ENCODE measurements at regions not wholly inside any gene's neighbourhood (a gene's known extent, or its start where the extent isn't known, plus 50 kb on each side); places are given as distances from the start of the nearest gene placed in this dataset.
"Not testable (repeated sequence)": the region's sequence is repeated elsewhere in the genome, so short reads cannot be mapped to it uniquely, and the experiment has no call there.

DNA sequence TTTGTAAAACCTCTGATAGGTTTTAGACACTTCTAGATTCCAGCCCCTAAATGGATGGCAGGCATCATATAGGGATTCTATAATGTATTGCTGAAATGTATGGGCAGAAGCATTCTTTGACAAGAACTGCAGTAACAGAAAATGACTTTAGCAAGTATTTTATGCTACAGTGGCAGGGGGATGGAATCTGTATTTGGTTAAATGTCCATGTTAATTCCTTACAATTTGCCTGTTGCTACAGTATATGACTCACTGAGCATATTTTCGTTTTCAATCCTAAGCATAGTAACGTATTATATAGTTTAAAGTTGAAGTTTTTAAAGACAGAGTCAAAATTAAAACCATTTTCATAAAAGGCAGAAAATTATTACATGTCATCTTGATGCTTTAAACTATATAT is 150.1 kb downstream of the MEX3B start:
- Histone ChIP-seq H3K4me1 (ENCODE audit: insufficient read depth, low read length) (no peaks in the 10 kb centered on the region), H3K36me3 (ENCODE audit: insufficient read depth, low read depth, low read length) (no peaks in the 10 kb centered on the region), H3K9me3 (ENCODE audit: insufficient read depth, low read depth, low read length) (no peaks in the 10 kb centered on the region), H3K27ac (ENCODE audit: low read length) (no peak overlapping the region), H3K27me3 (ENCODE audit: insufficient read depth, low read length) (no peaks in the 10 kb centered on the region), H3K4me3 (ENCODE audit: low read length) (no peak overlapping the region), H3K9ac (ENCODE audit: low read depth, low read length) (no peak overlapping the region)

GRCh38 chr15:81894061-81894460 is 151.8 kb downstream of the MEX3B start:
- H3K27ac ChIP-seq (ENCODE audit: low read length): no peak overlapping the region
- no peaks in the 10 kb centered on the region for H3K27me3 ChIP-seq (ENCODE audit: insufficient read depth, low read length)
- H3K9ac ChIP-seq (ENCODE audit: low read depth, low read length): no peak overlapping the region
- peaks cover 5% of the 10 kb centered on the region; the same call in 1 of the 2 replicates for H3K4me1 ChIP-seq (ENCODE audit: insufficient read depth, low read length)
- no peaks in the 10 kb centered on the region for H3K36me3 ChIP-seq (ENCODE audit: insufficient read depth, low read depth, low read length)
- H3K4me3 ChIP-seq (ENCODE audit: low read length): no peak overlapping the region
- no peaks in the 10 kb centered on the region for H3K9me3 ChIP-seq (ENCODE audit: insufficient read depth, low read depth, low read length)

DNA sequence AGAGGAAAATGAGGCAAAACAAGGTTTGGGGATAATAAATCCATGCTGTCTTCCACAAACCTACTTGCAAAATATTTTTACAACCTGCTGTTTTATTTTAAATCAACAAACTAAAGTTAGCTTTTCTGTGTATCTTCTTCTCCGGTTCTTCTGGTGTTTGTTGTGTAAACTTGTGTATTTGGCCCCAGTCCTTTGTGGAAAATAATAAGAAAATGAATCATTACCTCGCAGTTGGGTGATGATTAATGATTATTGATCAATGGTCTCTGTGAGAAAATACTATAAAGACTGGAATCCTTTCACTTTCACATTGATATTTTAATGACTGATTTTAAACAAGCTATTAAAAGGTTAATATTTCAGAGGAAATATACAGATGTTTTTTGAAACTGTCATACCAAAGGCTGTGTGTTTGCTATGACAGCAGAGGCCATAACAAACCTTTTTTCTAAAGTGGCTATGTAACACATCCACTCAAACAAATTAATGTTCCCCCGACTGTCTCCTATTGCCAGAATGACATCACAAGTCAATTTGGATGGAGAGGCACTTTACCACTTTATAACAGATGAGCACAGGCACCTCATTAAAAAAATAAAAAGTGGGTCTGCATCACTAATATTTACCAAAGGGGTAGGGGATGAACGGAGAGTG is 152.5 kb downstream of the MEX3B start:
- H3K36me3 ChIP-seq (ENCODE audit: insufficient read depth, low read depth, low read length): no peaks in the 10 kb centered on the region
- H3K27ac ChIP-seq (ENCODE audit: low read length): no peak overlapping the region
- H3K9ac ChIP-seq (ENCODE audit: low read depth, low read length): no peak overlapping the region
- H3K9me3 ChIP-seq (ENCODE audit: insufficient read depth, low read depth, low read length): no peaks in the 10 kb centered on the region
- H3K4me3 ChIP-seq (ENCODE audit: low read length): no peak overlapping the region
- H3K27me3 ChIP-seq (ENCODE audit: insufficient read depth, low read length): no peaks in the 10 kb centered on the region
- peaks cover 5% of the 10 kb centered on the region; the same call in 1 of the 2 replicates for H3K4me1 ChIP-seq (ENCODE audit: insufficient read depth, low read length)

DNA sequence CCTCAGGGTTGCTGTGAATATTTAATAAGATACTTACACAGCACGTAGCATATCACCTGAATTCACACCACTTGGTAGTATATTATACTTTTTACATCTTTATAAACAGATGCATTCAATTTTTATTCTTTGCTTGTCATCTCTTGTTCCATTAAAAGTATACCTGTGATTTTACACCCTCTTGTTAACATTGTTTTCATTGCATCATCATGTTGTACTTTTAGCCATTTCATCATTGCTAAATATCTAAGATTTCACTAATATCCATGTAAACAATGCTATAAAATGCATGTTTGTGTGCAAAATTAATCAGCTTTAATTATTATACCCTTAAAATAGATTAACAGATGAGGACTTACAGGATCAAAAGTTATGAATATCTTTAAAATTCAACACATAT is 155.3 kb downstream of the MEX3B start:
- Histone ChIP-seq H3K27me3 (ENCODE audit: insufficient read depth, low read length) (no peaks in the 10 kb centered on the region), H3K9ac (ENCODE audit: low read depth, low read length) (no peak overlapping the region), H3K27ac (ENCODE audit: low read length) (no peak overlapping the region), H3K9me3 (ENCODE audit: insufficient read depth, low read depth, low read length) (no peaks in the 10 kb centered on the region), H3K4me3 (ENCODE audit: low read length) (no peak overlapping the region), H3K4me1 (ENCODE audit: insufficient read depth, low read length) (peaks cover 5% of the 10 kb centered on the region; the same call in 1 of the 2 replicates), H3K36me3 (ENCODE audit: insufficient read depth, low read depth, low read length) (no peaks in the 10 kb centered on the region)

DNA sequence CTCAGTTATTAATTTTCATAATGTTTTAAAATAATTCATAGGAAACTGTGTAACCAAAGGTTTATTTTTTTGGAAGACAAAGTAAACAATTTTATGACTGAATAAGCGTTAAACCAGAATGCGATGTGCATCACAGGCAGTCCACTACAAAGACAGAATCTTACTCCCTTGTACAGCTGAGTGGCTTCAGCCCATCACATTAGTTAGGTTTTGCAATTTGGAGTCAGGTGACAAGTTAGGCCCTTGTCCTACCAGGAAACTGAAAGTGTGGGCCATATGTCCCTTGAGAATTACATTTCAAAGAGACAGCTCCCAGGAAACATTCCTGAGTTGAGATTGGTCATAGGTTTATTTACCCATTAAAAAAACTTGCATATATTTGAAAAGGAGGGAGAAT is 156.3 kb downstream of the MEX3B start:
- Histone ChIP-seq H3K4me3 (ENCODE audit: low read length) (no peak overlapping the region), H3K27me3 (ENCODE audit: insufficient read depth, low read length) (no peaks in the 10 kb centered on the region), H3K36me3 (ENCODE audit: insufficient read depth, low read depth, low read length) (no peaks in the 10 kb centered on the region), H3K27ac (ENCODE audit: low read length) (no peak overlapping the region), H3K9me3 (ENCODE audit: insufficient read depth, low read depth, low read length) (no peaks in the 10 kb centered on the region), H3K4me1 (ENCODE audit: insufficient read depth, low read length) (peaks cover 5% of the 10 kb centered on the region; the same call in 1 of the 2 replicates), H3K9ac (ENCODE audit: low read depth, low read length) (no peak overlapping the region)

DNA sequence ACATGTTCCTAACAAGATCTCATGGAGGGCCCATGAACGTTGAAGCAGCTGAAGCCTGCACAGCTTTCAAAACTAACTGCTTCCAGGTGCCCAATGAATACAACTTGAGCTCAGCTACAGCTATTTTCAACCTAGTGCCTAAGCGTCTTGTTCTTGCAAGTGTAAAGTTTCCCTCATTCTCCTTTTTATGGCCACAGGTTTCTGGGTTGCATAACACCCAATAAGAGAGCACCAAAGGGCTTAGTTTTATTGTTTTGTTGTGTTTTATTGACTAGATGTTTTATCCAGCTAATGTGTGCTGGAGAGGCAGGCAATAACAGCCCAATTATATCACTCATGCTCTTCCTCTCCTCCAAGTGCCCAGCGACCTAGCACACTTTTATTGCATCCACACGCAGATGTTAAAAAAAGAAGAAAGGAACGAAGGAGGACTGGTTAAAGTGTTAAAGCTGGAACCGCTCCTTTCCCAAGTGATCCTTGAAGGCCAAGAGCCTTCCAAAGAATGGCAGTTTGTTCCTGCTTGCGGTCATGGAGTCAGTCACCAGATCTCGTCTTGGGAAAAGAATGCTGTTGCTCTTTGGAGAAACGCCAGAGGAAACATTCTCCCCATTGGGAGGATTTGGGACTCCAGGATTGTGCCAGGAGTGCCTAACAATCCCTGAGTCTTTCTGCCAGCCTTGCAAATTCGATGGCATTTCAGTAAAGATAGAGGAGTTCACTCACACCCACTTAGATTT is 156.9 kb downstream of the MEX3B start:
- H3K36me3 ChIP-seq (ENCODE audit: insufficient read depth, low read depth, low read length): no peaks in the 10 kb centered on the region
- H3K27ac ChIP-seq (ENCODE audit: low read length): no peak overlapping the region
- no peaks in the 10 kb centered on the region for H3K27me3 ChIP-seq (ENCODE audit: insufficient read depth, low read length)
- no peak overlapping the region for H3K9ac ChIP-seq (ENCODE audit: low read depth, low read length)
- no peaks in the 10 kb centered on the region for H3K9me3 ChIP-seq (ENCODE audit: insufficient read depth, low read depth, low read length)
- H3K4me1 ChIP-seq (ENCODE audit: insufficient read depth, low read length): peaks cover 5% of the 10 kb centered on the region; the same call in 1 of the 2 replicates
- no peak overlapping the region for H3K4me3 ChIP-seq (ENCODE audit: low read length)

GRCh38 chr15:81887912-81888311 is 157.9 kb downstream of the MEX3B start:
- H3K27ac ChIP-seq (ENCODE audit: low read length): no peak overlapping the region
- no peak overlapping the region for H3K9ac ChIP-seq (ENCODE audit: low read depth, low read length)
- peaks cover 5% of the 10 kb centered on the region; the same call in 1 of the 2 replicates for H3K4me1 ChIP-seq (ENCODE audit: insufficient read depth, low read length)
- no peak overlapping the region for H3K4me3 ChIP-seq (ENCODE audit: low read length)
- no peaks in the 10 kb centered on the region for H3K9me3 ChIP-seq (ENCODE audit: insufficient read depth, low read depth, low read length)
- H3K36me3 ChIP-seq (ENCODE audit: insufficient read depth, low read depth, low read length): no peaks in the 10 kb centered on the region
- H3K27me3 ChIP-seq (ENCODE audit: insufficient read depth, low read length): no peaks in the 10 kb centered on the region

GRCh38 chr15:81887188-81887587 is 158.6 kb downstream of the MEX3B start:
- not testable (repeated sequence) for H3K27ac ChIP-seq (ENCODE audit: low read length); H3K36me3 ChIP-seq (ENCODE audit: insufficient read depth, low read depth, low read length); H3K9me3 ChIP-seq (ENCODE audit: insufficient read depth, low read depth, low read length); H3K9ac ChIP-seq (ENCODE audit: low read depth, low read length); H3K4me3 ChIP-seq (ENCODE audit: low read length); H3K4me1 ChIP-seq (ENCODE audit: insufficient read depth, low read length); H3K27me3 ChIP-seq (ENCODE audit: insufficient read depth, low read length)

- no peak overlapping the region for H3K9ac ChIP-seq (ENCODE audit: low read depth, low read length)
- no peak overlapping the region for H3K27ac ChIP-seq (ENCODE audit: low read length)
- no peaks in the 10 kb centered on the region for H3K9me3 ChIP-seq (ENCODE audit: insufficient read depth, low read depth, low read length)
- H3K4me3 ChIP-seq (ENCODE audit: low read length): no peak overlapping the region
- no peaks in the 10 kb centered on the region for H3K27me3 ChIP-seq (ENCODE audit: insufficient read depth, low read length)
- peaks cover 5% of the 10 kb centered on the region; the same call in 1 of the 2 replicates for H3K4me1 ChIP-seq (ENCODE audit: insufficient read depth, low read length)
- no peaks in the 10 kb centered on the region for H3K36me3 ChIP-seq (ENCODE audit: insufficient read depth, low read depth, low read length)
Measured at GRCh38 chr15:81886591-81886990, 159.2 kb downstream of the MEX3B start.

GRCh38 chr15:81886080-81886479 is 159.7 kb downstream of the MEX3B start:
- H3K36me3 ChIP-seq (ENCODE audit: insufficient read depth, low read depth, low read length): no peaks in the 10 kb centered on the region
- no peak overlapping the region for H3K27ac ChIP-seq (ENCODE audit: low read length)
- H3K4me1 ChIP-seq (ENCODE audit: insufficient read depth, low read length): peaks cover 5% of the 10 kb centered on the region; the same call in 1 of the 2 replicates
- H3K9ac ChIP-seq (ENCODE audit: low read depth, low read length): no peak overlapping the region
- no peaks in the 10 kb centered on the region for H3K9me3 ChIP-seq (ENCODE audit: insufficient read depth, low read depth, low read length)
- no peak overlapping the region for H3K4me3 ChIP-seq (ENCODE audit: low read length)
- H3K27me3 ChIP-seq (ENCODE audit: insufficient read depth, low read length): no peaks in the 10 kb centered on the region

DNA sequence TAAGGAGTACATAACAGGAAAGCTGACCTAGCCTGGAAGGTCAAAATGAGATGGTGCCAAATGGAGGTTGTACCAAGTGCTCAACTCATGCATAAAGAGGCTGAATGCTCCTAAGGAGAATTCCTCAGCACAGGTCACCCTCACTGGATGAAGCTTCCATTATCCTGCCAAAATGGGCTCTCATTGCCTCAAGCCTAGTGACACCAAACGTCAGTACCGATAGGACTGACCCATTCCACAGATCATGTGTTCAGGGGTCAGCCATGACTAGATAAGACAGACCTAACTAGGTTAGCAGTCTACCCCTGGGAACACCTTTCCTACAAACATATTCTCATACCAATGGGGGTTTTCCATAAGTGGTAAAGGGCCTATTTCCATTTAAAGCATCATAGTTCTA is 160.7 kb downstream of the MEX3B start:
- Histone ChIP-seq H3K27ac (ENCODE audit: low read length) (no peak overlapping the region), H3K9ac (ENCODE audit: low read depth, low read length) (no peak overlapping the region), H3K4me3 (ENCODE audit: low read length) (no peak overlapping the region), H3K36me3 (ENCODE audit: insufficient read depth, low read depth, low read length) (no peaks in the 10 kb centered on the region), H3K4me1 (ENCODE audit: insufficient read depth, low read length) (peaks cover 5% of the 10 kb centered on the region; the same call in 1 of the 2 replicates), H3K9me3 (ENCODE audit: insufficient read depth, low read depth, low read length) (no peaks in the 10 kb centered on the region), H3K27me3 (ENCODE audit: insufficient read depth, low read length) (no peaks in the 10 kb centered on the region)

DNA sequence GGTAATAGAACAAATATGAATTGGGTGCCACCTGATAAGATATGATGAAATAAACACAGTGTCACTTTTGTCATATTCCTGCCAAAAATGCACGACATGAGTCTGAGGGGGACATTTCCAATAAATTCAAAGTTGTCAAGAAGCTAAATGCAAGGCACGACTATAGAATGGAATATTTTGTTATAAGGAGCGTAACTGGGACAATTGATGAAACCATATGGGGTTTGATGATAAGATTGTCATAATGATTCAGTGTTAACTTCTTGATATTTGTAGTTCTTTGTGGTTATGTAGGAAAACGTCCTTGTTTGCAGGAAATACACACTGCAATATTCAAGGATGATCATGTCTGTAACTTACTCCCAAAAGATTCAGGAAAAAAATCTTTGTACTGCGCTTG is 163.3 kb downstream of the MEX3B start:
- no peak overlapping the region for H3K27ac ChIP-seq (ENCODE audit: low read length)
- no peaks in the 10 kb centered on the region for H3K27me3 ChIP-seq (ENCODE audit: insufficient read depth, low read length)
- H3K4me3 ChIP-seq (ENCODE audit: low read length): no peak overlapping the region
- 0 out of 2 replicates have a peak, but pooled peaks cover 3% of the 10 kb centered on the region for H3K4me1 ChIP-seq (ENCODE audit: insufficient read depth, low read length)
- H3K9ac ChIP-seq (ENCODE audit: low read depth, low read length): no peak overlapping the region
- no peaks in the 10 kb centered on the region for H3K9me3 ChIP-seq (ENCODE audit: insufficient read depth, low read depth, low read length)
- H3K36me3 ChIP-seq (ENCODE audit: insufficient read depth, low read depth, low read length): no peaks in the 10 kb centered on the region
